Endothelial cell (in vitro differentiated cells): ENCODE measurements at regions not wholly inside any gene's neighbourhood (a gene's known extent, or its start where the extent isn't known, plus 50 kb on each side); places are given as distances from the start of the nearest gene placed in this dataset.

Experiments used
- DNase-seq: peaks from one replicate; pipeline ENCODE4 v3.0.0; 2021; ENCODE audit warnings: low spot score
- H3K27ac Mint-ChIP-seq: one replicate; pipeline ENCODE4 v1.8.0; 2021; ENCODE audit warnings: mixed read lengths, inconsistent platforms; ENCODE audit not compliant: unreplicated experiment
- H3K27me3 Mint-ChIP-seq: one replicate; pipeline ENCODE4 v1.8.0; 2021; ENCODE audit warnings: mild to moderate bottlenecking, moderate library complexity, mixed read lengths, inconsistent platforms; ENCODE audit not compliant: unreplicated experiment
- H3K36me3 Mint-ChIP-seq: one replicate; pipeline ENCODE4 v1.8.0; 2021; ENCODE audit warnings: mild to moderate bottlenecking, low read depth, mixed read lengths, inconsistent platforms; ENCODE audit not compliant: unreplicated experiment
- H3K4me1 Mint-ChIP-seq: one replicate; pipeline ENCODE4 v1.8.0; 2021; ENCODE audit warnings: mild to moderate bottlenecking, mixed read lengths, inconsistent platforms; ENCODE audit not compliant: unreplicated experiment
- H3K4me3 Mint-ChIP-seq: one replicate; pipeline ENCODE4 v1.8.0; 2021; ENCODE audit warnings: mild to moderate bottlenecking, mixed read lengths, inconsistent platforms; ENCODE audit not compliant: unreplicated experiment
- H3K9me3 Mint-ChIP-seq: one replicate; pipeline ENCODE4 v1.8.0; 2021; ENCODE audit warnings: mixed read lengths, inconsistent platforms; ENCODE audit not compliant: unreplicated experiment
- TF ChIP-seq, protein P1 (sequence below): fragments of 200-600 bp; sonication (generic); IDR thresholded peaks from one replicate; pipeline ENCODE4 v1.5.0; 2021; ENCODE audit warnings: antibody characterized with exemption; ENCODE audit not compliant: unreplicated experiment

GRCh38 chr6:21426841-21427490 lies 166.6 kb upstream of the SOX4 start:
- Mint-ChIP-seq H3K27me3 (peaks cover 5% of the 10 kb centered on the region), H3K4me3 (no peak overlapping the region), H3K36me3 (peaks cover 6% of the 10 kb centered on the region), H3K4me1 (peaks cover 3% of the 10 kb centered on the region), H3K27ac (no peak overlapping the region), H3K9me3 (no peaks in the 10 kb centered on the region)
- DNase-seq = no peak
- TF ChIP-seq, protein P1, sequence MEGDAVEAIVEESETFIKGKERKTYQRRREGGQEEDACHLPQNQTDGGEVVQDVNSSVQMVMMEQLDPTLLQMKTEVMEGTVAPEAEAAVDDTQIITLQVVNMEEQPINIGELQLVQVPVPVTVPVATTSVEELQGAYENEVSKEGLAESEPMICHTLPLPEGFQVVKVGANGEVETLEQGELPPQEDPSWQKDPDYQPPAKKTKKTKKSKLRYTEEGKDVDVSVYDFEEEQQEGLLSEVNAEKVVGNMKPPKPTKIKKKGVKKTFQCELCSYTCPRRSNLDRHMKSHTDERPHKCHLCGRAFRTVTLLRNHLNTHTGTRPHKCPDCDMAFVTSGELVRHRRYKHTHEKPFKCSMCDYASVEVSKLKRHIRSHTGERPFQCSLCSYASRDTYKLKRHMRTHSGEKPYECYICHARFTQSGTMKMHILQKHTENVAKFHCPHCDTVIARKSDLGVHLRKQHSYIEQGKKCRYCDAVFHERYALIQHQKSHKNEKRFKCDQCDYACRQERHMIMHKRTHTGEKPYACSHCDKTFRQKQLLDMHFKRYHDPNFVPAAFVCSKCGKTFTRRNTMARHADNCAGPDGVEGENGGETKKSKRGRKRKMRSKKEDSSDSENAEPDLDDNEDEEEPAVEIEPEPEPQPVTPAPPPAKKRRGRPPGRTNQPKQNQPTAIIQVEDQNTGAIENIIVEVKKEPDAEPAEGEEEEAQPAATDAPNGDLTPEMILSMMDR = no peak

GRCh38 chr6:21429291-21429690 lies 164.3 kb upstream of the SOX4 start:
- no peak overlapping the region for H3K27ac Mint-ChIP-seq
- peaks cover 4% of the 10 kb centered on the region for H3K27me3 Mint-ChIP-seq
- no peak overlapping the region for H3K4me3 Mint-ChIP-seq
- no peak for DNase-seq
- no peaks in the 10 kb centered on the region for H3K9me3 Mint-ChIP-seq
- H3K36me3 Mint-ChIP-seq = peaks cover under 1% of the 10 kb centered on the region
- TF ChIP-seq, protein P1 = no peak
- no peaks in the 10 kb centered on the region for H3K4me1 Mint-ChIP-seq

DNA sequence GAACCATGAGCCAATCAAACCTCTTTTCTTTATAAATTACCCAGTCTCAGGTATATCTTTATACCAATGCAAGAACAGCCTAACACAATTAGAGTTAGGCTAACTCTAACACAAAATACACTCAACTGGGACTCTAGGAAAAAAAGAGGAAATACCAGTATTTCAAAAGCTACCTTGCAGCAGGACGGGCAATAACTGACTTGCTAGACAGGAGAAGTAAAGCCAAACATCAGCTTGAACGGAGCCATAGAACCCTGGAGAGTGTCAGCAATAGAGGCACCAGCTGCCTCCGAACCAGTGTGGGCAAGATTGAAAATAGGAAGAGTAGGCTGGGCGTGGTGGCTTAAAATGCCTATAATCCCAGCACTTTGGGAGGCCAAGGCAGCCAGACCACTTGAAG lies 162.0 kb upstream of the SOX4 start:
- TF ChIP-seq, protein P1 = no peak
- peaks cover 1% of the 10 kb centered on the region for H3K27me3 Mint-ChIP-seq
- H3K27ac Mint-ChIP-seq = no peak overlapping the region
- H3K4me1 Mint-ChIP-seq = no peaks in the 10 kb centered on the region
- no peaks in the 10 kb centered on the region for H3K9me3 Mint-ChIP-seq
- H3K4me3 Mint-ChIP-seq = no peak overlapping the region
- no peaks in the 10 kb centered on the region for H3K36me3 Mint-ChIP-seq
- DNase-seq = no peak

- no peak for DNase-seq
- H3K27ac Mint-ChIP-seq = no peak overlapping the region
- no peaks in the 10 kb centered on the region for H3K27me3 Mint-ChIP-seq
- H3K36me3 Mint-ChIP-seq = no peaks in the 10 kb centered on the region
- TF ChIP-seq, protein P1 = no peak
- H3K9me3 Mint-ChIP-seq = no peaks in the 10 kb centered on the region
- H3K4me3 Mint-ChIP-seq = no peak overlapping the region
- no peaks in the 10 kb centered on the region for H3K4me1 Mint-ChIP-seq
These were observed 156.9 kb upstream of the SOX4 start for GRCh38 chr6:21436625-21437024.

GRCh38 chr6:21437581-21437980 lies 156.0 kb upstream of the SOX4 start:
- Mint-ChIP-seq H3K9me3 (no peaks in the 10 kb centered on the region), H3K4me3 (no peak overlapping the region), H3K27ac (no peak overlapping the region), H3K27me3 (no peaks in the 10 kb centered on the region), H3K4me1 (no peaks in the 10 kb centered on the region), H3K36me3 (no peaks in the 10 kb centered on the region)
- TF ChIP-seq, protein P1 = no peak
- DNase-seq = no peak
